ENCODE measurements at regions not wholly inside any gene's neighbourhood (a gene's known extent, or its start where the extent isn't known, plus 50 kb on each side); places are given as distances from the start of the nearest gene placed in this dataset.

DNA sequence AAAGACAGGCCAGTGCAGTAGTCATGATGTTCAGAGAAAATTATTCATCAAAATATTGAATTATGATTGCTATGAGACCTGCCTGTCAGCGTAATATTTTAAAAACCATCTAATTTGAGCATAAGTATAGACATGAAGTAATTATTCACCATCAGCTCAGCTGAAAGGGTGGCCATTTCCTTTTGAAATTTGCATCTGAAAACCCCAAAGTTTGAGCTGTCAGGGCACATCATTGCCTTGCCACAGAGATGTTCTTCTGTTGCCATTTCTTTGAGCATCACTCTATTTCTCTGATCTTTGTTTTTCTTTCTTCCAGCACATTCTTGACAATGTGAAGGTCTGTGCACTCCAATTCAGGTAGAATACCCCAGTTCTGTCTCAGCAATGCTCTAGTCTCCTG lies 147.5 kb upstream of the RHOBTB1 start:
- no peak overlapping the region for H2AFZ ChIP-seq (ENCODE audit: control insufficient read depth, low read length)
- TF ChIP-seq EZH2 (IDR thresholded peaks at IDR 0.05; ENCODE audit: low read length): no peak
- TF ChIP-seq, protein P1, sequence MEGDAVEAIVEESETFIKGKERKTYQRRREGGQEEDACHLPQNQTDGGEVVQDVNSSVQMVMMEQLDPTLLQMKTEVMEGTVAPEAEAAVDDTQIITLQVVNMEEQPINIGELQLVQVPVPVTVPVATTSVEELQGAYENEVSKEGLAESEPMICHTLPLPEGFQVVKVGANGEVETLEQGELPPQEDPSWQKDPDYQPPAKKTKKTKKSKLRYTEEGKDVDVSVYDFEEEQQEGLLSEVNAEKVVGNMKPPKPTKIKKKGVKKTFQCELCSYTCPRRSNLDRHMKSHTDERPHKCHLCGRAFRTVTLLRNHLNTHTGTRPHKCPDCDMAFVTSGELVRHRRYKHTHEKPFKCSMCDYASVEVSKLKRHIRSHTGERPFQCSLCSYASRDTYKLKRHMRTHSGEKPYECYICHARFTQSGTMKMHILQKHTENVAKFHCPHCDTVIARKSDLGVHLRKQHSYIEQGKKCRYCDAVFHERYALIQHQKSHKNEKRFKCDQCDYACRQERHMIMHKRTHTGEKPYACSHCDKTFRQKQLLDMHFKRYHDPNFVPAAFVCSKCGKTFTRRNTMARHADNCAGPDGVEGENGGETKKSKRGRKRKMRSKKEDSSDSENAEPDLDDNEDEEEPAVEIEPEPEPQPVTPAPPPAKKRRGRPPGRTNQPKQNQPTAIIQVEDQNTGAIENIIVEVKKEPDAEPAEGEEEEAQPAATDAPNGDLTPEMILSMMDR (optimal IDR thresholded peaks at IDR 0.05 in 1 of 3, IDR thresholded peaks at IDR 0.05 in 1 of 3, conservative IDR thresholded peaks at IDR 0.05 in 1 of 3; ENCODE audit: extremely low read depth in 1 of 3, insufficient read depth in 2 of 3, low read length in 3 of 3): no peak
- no peak overlapping the region for H3K9ac ChIP-seq (ENCODE audit: control insufficient read depth, extremely low read depth, insufficient read depth, low read length)
- no peak overlapping the region for H3K4me3 ChIP-seq (ENCODE audit: control insufficient read depth in 2 of 3, extremely low read depth in 1 of 3, insufficient read depth in 2 of 3, low read depth in 1 of 3, low read length in 3 of 3)
- FAIRE-seq: no peak
- H3K36me3 ChIP-seq (ENCODE audit: control insufficient read depth in 2 of 2, extremely low read depth in 1 of 2, insufficient read depth in 2 of 2, low read length in 2 of 2): no peaks in the 10 kb centered on the region
- no peaks in the 10 kb centered on the region for H3K4me1 ChIP-seq (ENCODE audit: control insufficient read depth, extremely low read depth, insufficient read depth, low read length)
- no peaks in the 10 kb centered on the region for H3K9me3 ChIP-seq (ENCODE audit: control insufficient read depth, low read depth, low read length)
- H3K27ac ChIP-seq (ENCODE audit: control insufficient read depth, insufficient read depth, low read length): no peak overlapping the region
- no peaks in the 10 kb centered on the region for H3K9me1 ChIP-seq (ENCODE audit: control insufficient read depth, extremely low read depth, insufficient read depth, low read length)
- no peaks in the 10 kb centered on the region for H3K79me2 ChIP-seq (ENCODE audit: control insufficient read depth, insufficient read depth, low read length)
- no peaks in the 10 kb centered on the region for H3K27me3 ChIP-seq (ENCODE audit: control insufficient read depth, extremely low read depth, insufficient read depth, low read length)
- H3K4me2 ChIP-seq (ENCODE audit: control insufficient read depth, extremely low read depth, insufficient read depth, low read depth, low read length): no peak overlapping the region
- dilution Hi-C loops (cut with MboI; ENCODE audit: extremely low pct_ligation_motif_present, low sequenced_read_pairs): no loop called here
- no peak for DNase-seq (ENCODE audit: low read depth, low spot score)
- H4K20me1 ChIP-seq (ENCODE audit: control insufficient read depth, extremely low read depth, insufficient read depth, low read length): no peaks in the 10 kb centered on the region

DNA sequence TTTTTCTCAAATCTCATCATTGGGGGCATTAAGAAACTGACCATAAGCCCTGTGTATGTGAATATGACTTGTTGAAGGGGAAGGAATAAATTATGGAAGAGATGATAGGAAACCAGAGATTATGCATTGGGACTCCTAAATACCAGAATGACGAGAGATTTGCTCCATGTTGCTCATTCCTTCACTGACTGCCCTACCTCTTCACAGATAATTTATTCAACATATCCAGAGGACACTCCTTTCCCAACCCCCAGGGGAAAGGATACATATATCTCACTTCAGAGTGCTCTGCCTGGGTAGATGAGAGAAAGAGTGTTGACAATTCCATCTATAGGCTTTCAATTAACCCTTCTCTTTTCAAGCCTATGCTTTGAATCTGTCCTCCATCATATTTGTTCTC lies 145.3 kb upstream of the RHOBTB1 start:
- H3K9me3 ChIP-seq (ENCODE audit: control insufficient read depth, low read depth, low read length): no peaks in the 10 kb centered on the region
- H3K36me3 ChIP-seq (ENCODE audit: control insufficient read depth in 2 of 2, extremely low read depth in 1 of 2, insufficient read depth in 2 of 2, low read length in 2 of 2): no peaks in the 10 kb centered on the region
- no peaks in the 10 kb centered on the region for H3K4me1 ChIP-seq (ENCODE audit: control insufficient read depth, extremely low read depth, insufficient read depth, low read length)
- H2AFZ ChIP-seq (ENCODE audit: control insufficient read depth, low read length): no peak overlapping the region
- no peak for DNase-seq (ENCODE audit: low read depth, low spot score)
- H3K4me3 ChIP-seq (ENCODE audit: control insufficient read depth in 2 of 3, extremely low read depth in 1 of 3, insufficient read depth in 2 of 3, low read depth in 1 of 3, low read length in 3 of 3): no peak overlapping the region
- TF ChIP-seq, protein P1 (optimal IDR thresholded peaks at IDR 0.05 in 1 of 3, IDR thresholded peaks at IDR 0.05 in 1 of 3, conservative IDR thresholded peaks at IDR 0.05 in 1 of 3; ENCODE audit: extremely low read depth in 1 of 3, insufficient read depth in 2 of 3, low read length in 3 of 3): no peak
- no peak for TF ChIP-seq EZH2 (IDR thresholded peaks at IDR 0.05; ENCODE audit: low read length)
- no peaks in the 10 kb centered on the region for H4K20me1 ChIP-seq (ENCODE audit: control insufficient read depth, extremely low read depth, insufficient read depth, low read length)
- H3K79me2 ChIP-seq (ENCODE audit: control insufficient read depth, insufficient read depth, low read length): no peaks in the 10 kb centered on the region
- H3K4me2 ChIP-seq (ENCODE audit: control insufficient read depth, extremely low read depth, insufficient read depth, low read depth, low read length): no peak overlapping the region
- no peak overlapping the region for H3K9ac ChIP-seq (ENCODE audit: control insufficient read depth, extremely low read depth, insufficient read depth, low read length)
- no peak overlapping the region for H3K27ac ChIP-seq (ENCODE audit: control insufficient read depth, insufficient read depth, low read length)
- dilution Hi-C loops (cut with MboI; ENCODE audit: extremely low pct_ligation_motif_present, low sequenced_read_pairs): no loop called here
- no peaks in the 10 kb centered on the region for H3K27me3 ChIP-seq (ENCODE audit: control insufficient read depth, extremely low read depth, insufficient read depth, low read length)
- no peaks in the 10 kb centered on the region for H3K9me1 ChIP-seq (ENCODE audit: control insufficient read depth, extremely low read depth, insufficient read depth, low read length)
- FAIRE-seq: no peak

Data from keratinocyte (primary cell).